A673 (cell line): ENCODE measurements at regions not wholly inside any gene's neighbourhood (a gene's known extent, or its start where the extent isn't known, plus 50 kb on each side); places are given as distances from the start of the nearest gene placed in this dataset.

Source experiments
- BruUV-seq: library from RNA; stranded (reverse); fragments of 400-500 nt; replicated peaks from 2 replicates; lab custom pipeline; 2021; lab: Mats Ljungman, UMichigan
- CTCF ChIA-PET: fragments of 300-600 bp; sonication (Branson Sonifier 250); formaldehyde crosslinking; loops from one replicate; lab custom pipeline; 2022; ENCODE audit warnings: antibody characterized with exemption; lab: Charles Lee
- POLR2A ChIA-PET: fragments of 300-600 bp; sonication (Branson Sonifier 250); formaldehyde crosslinking; loops from one replicate; lab custom pipeline; 2022; ENCODE audit warnings: antibody characterized with exemption; ENCODE audit not compliant: low non-redundant PET; lab: Charles Lee
- DNase-seq: peaks from one replicate; pipeline ENCODE4 v3.0.0-alpha.2; 2015; ENCODE audit warnings: low spot score
- H3K27ac ChIP-seq: fragments of 200-600 bp; sonication (generic); 2 replicates; pipeline ENCODE4 v1.5.1; 2016; ENCODE audit warnings: mixed run types, low read depth, mild to moderate bottlenecking, mixed read lengths, antibody characterized with exemption, low read length; ENCODE audit not compliant: poor library complexity, severe bottlenecking
- H3K27me3 ChIP-seq: fragments of 200-600 bp; sonication (generic); replicated peaks from 2 replicates; pipeline ENCODE4 v1.6.1; 2017; ENCODE audit warnings: mixed run types, low read depth, mild to moderate bottlenecking, mixed read lengths, antibody characterized with exemption, low read length; ENCODE audit not compliant: insufficient read depth, poor library complexity
- H3K36me3 ChIP-seq: fragments of 200-600 bp; sonication (generic); 2 replicates; pipeline ENCODE4 v1.6.1; 2016; ENCODE audit warnings: mixed run types, mild to moderate bottlenecking, mixed read lengths, antibody characterized with exemption, low read length; ENCODE audit not compliant: insufficient read depth, poor library complexity, severe bottlenecking
- H3K4me1 ChIP-seq: fragments of 200-600 bp; sonication (generic); 2 replicates; pipeline ENCODE4 v1.6.1; 2017; ENCODE audit warnings: mixed run types, mild to moderate bottlenecking, mixed read lengths, antibody characterized with exemption, low read length; ENCODE audit not compliant: insufficient read depth, poor library complexity, severe bottlenecking
- H3K4me3 ChIP-seq: fragments of 200-600 bp; sonication (generic); 2 replicates; pipeline ENCODE4 v1.5.1; 2016; ENCODE audit warnings: low read depth, mixed run types, mild to moderate bottlenecking, mixed read lengths, low read length; ENCODE audit not compliant: poor library complexity, severe bottlenecking
- H3K9me3 ChIP-seq: fragments of 200-600 bp; sonication (generic); 2 replicates; pipeline ENCODE4 v1.6.1; 2016; ENCODE audit warnings: mixed run types, low read depth, mild to moderate bottlenecking, mixed read lengths, antibody characterized with exemption, low read length; ENCODE audit not compliant: poor library complexity, severe bottlenecking
- CTCF ChIP-seq: fragments of 300-800, 200-600 bp; sonication (generic); conservative IDR thresholded peaks from 2 replicates; pipeline ENCODE4 v1.5.1; 2017; ENCODE audit warnings: low read depth, mild to moderate bottlenecking, antibody characterized with exemption, low read length, moderate library complexity, mixed read lengths
- EZH2 ChIP-seq: fragments of 200-600 bp; sonication (generic); IDR thresholded peaks from 2 replicates; pipeline ENCODE4 v1.6.1; 2017; ENCODE audit warnings: borderline replicate concordance, low read depth, mild to moderate bottlenecking, mixed read lengths, antibody characterized with exemption, low read length; ENCODE audit not compliant: poor library complexity, severe bottlenecking
- intact Hi-C: fragments of 100-400 bp; cut with micrococcal nuclease; formaldehyde crosslinking; loops from one replicate; pipeline ENCODE4 v1.10.0; 2022; ENCODE audit not compliant: unreplicated experiment

- CTCF ChIA-PET = no interaction called here
- intact Hi-C loops = no loop called here
- no TSS peak for BruUV-seq
- Histone ChIP-seq H3K4me3 (no peak overlapping the region), H3K9me3 (no peaks in the 10 kb centered on the region), H3K27ac (no peak overlapping the region), H3K4me1 (peaks cover 8% of the 10 kb centered on the region), H3K27me3 (peaks cover 13% of the 10 kb centered on the region), H3K36me3 (no peaks in the 10 kb centered on the region)
- no peak for TF ChIP-seq CTCF
- no peak for TF ChIP-seq EZH2
- DNase-seq = no peak
- POLR2A ChIA-PET = no interaction called here
These were observed 54.7 kb upstream of the DNAH14 start for GRCh38 chr1:224874775-224875174.

- Histone ChIP-seq H3K27ac (no peak overlapping the region), H3K27me3 (peaks cover 3% of the 10 kb centered on the region), H3K36me3 (no peaks in the 10 kb centered on the region), H3K9me3 (no peaks in the 10 kb centered on the region), H3K4me1 (peaks cover 4% of the 10 kb centered on the region), H3K4me3 (no peak overlapping the region)
- DNase-seq = no peak
- BruUV-seq = no TSS peak
- POLR2A ChIA-PET = interaction anchor here (0.6 kb wide), 2 partner anchors 15 to 178 kb away, joined by 3 read pairs; no protein-coding TSS in a partner anchor
- intact Hi-C loops = no loop called here
- CTCF ChIA-PET = no interaction called here
- TF ChIP-seq EZH2 (no peak), CTCF (no peak)
These were observed 50.2 kb upstream of the DNAH14 start for GRCh38 chr1:224879162-224879803.
